DND-41 (cell line): ENCODE measurements at regions not wholly inside any gene's neighbourhood (a gene's known extent, or its start where the extent isn't known, plus 50 kb on each side); places are given as distances from the start of the nearest gene placed in this dataset.

Source experiments
- CTCF ChIP-seq: IDR thresholded peaks from 2 replicates; pipeline ENCODE4 v1.5.1; 2012; ENCODE audit warnings: borderline replicate concordance, low read length, moderate library complexity, mild to moderate bottlenecking; ENCODE audit not compliant: poor library complexity, severe bottlenecking; ENCODE audit errors: extremely low read depth
- EZH2 ChIP-seq: IDR thresholded peaks from 3 replicates; pipeline ENCODE4 v1.6.1; 2012; ENCODE audit warnings: borderline replicate concordance, low read depth, mild to moderate bottlenecking, moderate library complexity, low read length, inconsistent platforms; ENCODE audit not compliant: severe bottlenecking

GRCh38 chr4:135434936-135435335, 1233.3 kb upstream of the PABPC4L start:
- TF ChIP-seq CTCF (no peak), EZH2 (no peak)
